Esophagus squamous epithelium (tissue), 4 donors: ENCODE measurements at regions not wholly inside any gene's neighbourhood (a gene's known extent, or its start where the extent isn't known, plus 50 kb on each side); places are given as distances from the start of the nearest gene placed in this dataset.

ENCODE experiments used
- POLR2A ChIP-seq, 4 donors: fragments of 450-650 bp; IDR thresholded peaks; one replicate each; pipeline ENCODE4 v1.6.1; 2017; ENCODE audit warnings: antibody characterized with exemption in 4 of 4, mild to moderate bottlenecking in 4 of 4, moderate library complexity in 3 of 4
- TF ChIP-seq, protein P1 (sequence below), 6 experiments: fragments of 450-650 bp in 4 of 6; fragments of 200-600 bp in 2 of 6; sonication (generic) in 2 of 6; IDR thresholded peaks; one replicate each; pipeline ENCODE4 v1.5.1; 2016 to 2019; ENCODE audit warnings: antibody characterized with exemption in 6 of 6, mild to moderate bottlenecking in 4 of 6, moderate library complexity in 4 of 6

DNA sequence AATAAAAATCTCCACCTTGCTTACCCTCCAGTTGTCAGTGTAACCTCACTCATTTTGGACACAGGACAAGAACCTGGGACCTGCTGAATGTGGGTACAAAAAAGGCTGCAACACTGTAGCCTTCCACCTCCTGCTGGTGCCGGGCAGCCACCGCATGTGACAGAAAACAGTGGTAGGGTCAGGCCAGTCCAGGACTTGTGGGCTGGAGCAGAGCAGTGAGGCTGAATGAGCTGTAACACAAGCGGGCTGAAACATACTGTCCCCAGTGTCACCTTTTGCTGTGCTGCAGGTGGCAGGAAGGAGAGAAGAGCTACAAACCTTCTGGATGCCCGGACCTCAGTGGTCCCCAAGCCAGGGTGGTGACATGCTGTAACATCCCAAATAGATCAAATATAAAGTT lies 465.4 kb upstream of the FOXG1 start:
- no peak for TF ChIP-seq POLR2A (IDR thresholded peaks at IDR 0.05)
- TF ChIP-seq, protein P1, sequence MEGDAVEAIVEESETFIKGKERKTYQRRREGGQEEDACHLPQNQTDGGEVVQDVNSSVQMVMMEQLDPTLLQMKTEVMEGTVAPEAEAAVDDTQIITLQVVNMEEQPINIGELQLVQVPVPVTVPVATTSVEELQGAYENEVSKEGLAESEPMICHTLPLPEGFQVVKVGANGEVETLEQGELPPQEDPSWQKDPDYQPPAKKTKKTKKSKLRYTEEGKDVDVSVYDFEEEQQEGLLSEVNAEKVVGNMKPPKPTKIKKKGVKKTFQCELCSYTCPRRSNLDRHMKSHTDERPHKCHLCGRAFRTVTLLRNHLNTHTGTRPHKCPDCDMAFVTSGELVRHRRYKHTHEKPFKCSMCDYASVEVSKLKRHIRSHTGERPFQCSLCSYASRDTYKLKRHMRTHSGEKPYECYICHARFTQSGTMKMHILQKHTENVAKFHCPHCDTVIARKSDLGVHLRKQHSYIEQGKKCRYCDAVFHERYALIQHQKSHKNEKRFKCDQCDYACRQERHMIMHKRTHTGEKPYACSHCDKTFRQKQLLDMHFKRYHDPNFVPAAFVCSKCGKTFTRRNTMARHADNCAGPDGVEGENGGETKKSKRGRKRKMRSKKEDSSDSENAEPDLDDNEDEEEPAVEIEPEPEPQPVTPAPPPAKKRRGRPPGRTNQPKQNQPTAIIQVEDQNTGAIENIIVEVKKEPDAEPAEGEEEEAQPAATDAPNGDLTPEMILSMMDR (IDR thresholded peaks at IDR 0.05): no peak
